GM12878 (cell line): ENCODE measurements at regions not wholly inside any gene's neighbourhood (a gene's known extent, or its start where the extent isn't known, plus 50 kb on each side); places are given as distances from the start of the nearest gene placed in this dataset.

Experiments
- ATAC-seq: fragments of 200-7000 bp; cut with Tn5 transposase; 3 replicates; pipeline ENCODE4 v1.9.1; 2020; ENCODE audit warnings: mild to moderate bottlenecking, moderate library complexity
- BruUV-seq: library from RNA; stranded (reverse); fragments of 400-500 nt; replicated peaks from 2 replicates; lab custom pipeline; 2021; lab: Mats Ljungman, UMichigan
- CTCF ChIA-PET: fragments of 300-600 bp; sonication (Branson Sonifier 250); formaldehyde crosslinking; extraction: SDS; loops from one replicate; lab custom pipeline; 2021; ENCODE audit warnings: inconsistent platforms; lab: Yijun Ruan, JAX
- POLR2A ChIA-PET: fragments of 350-600 bp; formaldehyde crosslinking; extraction: SDS; loops from one replicate; lab custom pipeline; 2021; ENCODE audit warnings: inconsistent platforms; lab: Charles Lee
- RAD21 ChIA-PET: fragments of 300-600 bp; sonication (Branson Sonifier 250); formaldehyde crosslinking; loops from one replicate; lab custom pipeline; 2023; ENCODE audit warnings: antibody characterized with exemption; ENCODE audit not compliant: unreplicated experiment; lab: Charles Lee
- SMC1A ChIA-PET: fragments of 300-600 bp; sonication (Branson Sonifier 250); formaldehyde crosslinking; loops from one replicate; lab custom pipeline; 2023; ENCODE audit not compliant: unreplicated experiment, uncharacterized antibody; lab: Charles Lee
- DNase-seq: peaks from one replicate; pipeline ENCODE4 v3.0.0-alpha.2; 2011; ENCODE audit warnings: low read depth, low spot score
- FAIRE-seq: peaks from 3 replicates; lab custom pipeline; 2011; peaks lifted over from hg19 to GRCh38; lab: Jason Lieb, UNC
- H2AFZ ChIP-seq: 2 replicates; pipeline ENCODE4 v1.6.0; 2011; ENCODE audit warnings: low read depth, low read length, control low read depth; ENCODE audit not compliant: control insufficient read depth
- H3K27ac ChIP-seq: 2 replicates; pipeline ENCODE4 v1.5.1; 2011; ENCODE audit warnings: control low read depth; ENCODE audit not compliant: control insufficient read depth, insufficient read depth
- H3K27me3 ChIP-seq, 2 experiments: replicated peaks in 1 of 2; 2 replicates each; pipeline versions ENCODE4 v1.6.0 to v1.6.1; 2011; ENCODE audit warnings: low read length in 1 of 2; ENCODE audit not compliant: control insufficient read depth in 2 of 2, insufficient read depth in 2 of 2
- H3K36me3 ChIP-seq, 2 experiments: 2 replicates each; pipeline ENCODE4 v1.5.1; 2011; ENCODE audit warnings: low read length in 1 of 2; ENCODE audit not compliant: control insufficient read depth in 2 of 2, insufficient read depth in 2 of 2
- H3K4me1 ChIP-seq: 2 replicates; pipeline ENCODE4 v1.6.1; 2011; ENCODE audit warnings: mild to moderate bottlenecking, low read length, moderate library complexity, mixed read lengths; ENCODE audit not compliant: control insufficient read depth, insufficient read depth
- H3K4me2 ChIP-seq: 2 replicates; pipeline ENCODE4 v1.6.0; 2011; ENCODE audit warnings: control low read depth; ENCODE audit not compliant: control insufficient read depth, insufficient read depth
- H3K4me3 ChIP-seq: fragments of 200-600 bp; sonication (generic); 2 replicates; pipeline ENCODE4 v1.5.1; 2016
- H3K79me2 ChIP-seq: 2 replicates; pipeline ENCODE4 v1.6.0; 2011; ENCODE audit warnings: low read length; ENCODE audit not compliant: control insufficient read depth, insufficient read depth
- H3K9ac ChIP-seq: 2 replicates; pipeline ENCODE4 v1.8.0; 2011; ENCODE audit warnings: low read length, control low read depth, mixed read lengths; ENCODE audit not compliant: control insufficient read depth, insufficient read depth
- H3K9me3 ChIP-seq: replicated peaks from 3 replicates; pipeline ENCODE4 v1.5.1; 2011; ENCODE audit warnings: mild to moderate bottlenecking, low read length; ENCODE audit not compliant: control insufficient read depth, insufficient read depth
- H4K20me1 ChIP-seq: 2 replicates; pipeline ENCODE4 v1.6.0; 2011; ENCODE audit not compliant: control insufficient read depth, insufficient read depth
- BHLHE40 ChIP-seq, 2 experiments: fragments of 450-650 bp in 1 of 2; IDR thresholded peaks; 2 replicates each; pipeline ENCODE4 v1.6.1; 2011 to 2017; ENCODE audit warnings: low read depth in 2 of 2, borderline replicate concordance in 1 of 2, improper control_type of control experiment in 1 of 2, low read length in 1 of 2, mild to moderate bottlenecking in 1 of 2
- CBX3 ChIP-seq: fragments of 200-600 bp; sonication (generic); IDR thresholded peaks from 2 replicates; pipeline ENCODE4 v1.6.1; 2016; ENCODE audit warnings: low read depth, borderline replicate concordance
- CREM ChIP-seq: IDR thresholded peaks from 2 replicates; pipeline ENCODE4 v1.6.1; 2014; ENCODE audit warnings: antibody characterized with exemption, low read depth
- HDAC2 ChIP-seq: fragments of 200-600 bp; sonication (generic); IDR thresholded peaks from 2 replicates; pipeline ENCODE4 v1.6.1; 2017
- HDGF ChIP-seq: fragments of 450-650 bp; IDR thresholded peaks from 2 replicates; pipeline ENCODE4 v1.6.1; 2016; ENCODE audit warnings: antibody characterized with exemption
- IKZF1 ChIP-seq: fragments of 450-650 bp; conservative IDR thresholded peaks from 2 replicates; pipeline ENCODE4 v1.6.1; 2017; ENCODE audit warnings: antibody characterized with exemption, mild to moderate bottlenecking
- MEF2B ChIP-seq: fragments of 450-650 bp; IDR thresholded peaks from 2 replicates; pipeline ENCODE4 v1.6.1; 2018; ENCODE audit warnings: mild to moderate bottlenecking, moderate library complexity; ENCODE audit not compliant: partially characterized antibody, poor library complexity, severe bottlenecking
- NFYA ChIP-seq: IDR thresholded peaks from 2 replicates; pipeline ENCODE4 v1.6.1; 2011; ENCODE audit warnings: low read depth, mild to moderate bottlenecking, low read length, improper control_type of control experiment, borderline replicate concordance
- POLR2AphosphoS5 ChIP-seq: IDR thresholded peaks from 2 replicates; pipeline ENCODE4 v1.6.1; 2011; ENCODE audit warnings: mild to moderate bottlenecking, low read length, inconsistent platforms
- RAD51 ChIP-seq: fragments of 450-650 bp; IDR thresholded peaks from 2 replicates; pipeline ENCODE4 v1.6.1; 2016; ENCODE audit warnings: moderate library complexity, mild to moderate bottlenecking, inconsistent platforms
- RFX5 ChIP-seq: IDR thresholded peaks from 2 replicates; pipeline ENCODE4 v1.6.1; 2011; ENCODE audit warnings: low read depth, low read length, improper control_type of control experiment
- SUZ12 ChIP-seq: fragments of 200-600 bp; sonication (generic); IDR thresholded peaks from one replicate; pipeline ENCODE4 v1.6.1; 2018; ENCODE audit warnings: antibody characterized with exemption, mild to moderate bottlenecking; ENCODE audit not compliant: unreplicated experiment
- TARDBP ChIP-seq: IDR thresholded peaks from 2 replicates; pipeline ENCODE4 v1.6.1; 2016; ENCODE audit warnings: borderline replicate concordance
- WGBS: methylation state at CpG from one replicate; pipeline ENCODE4 v1.1.6; 2016; ENCODE audit warnings: low lambda C conversion rate; ENCODE audit not compliant: insufficient replicate concordance, insufficient coverage; ENCODE audit errors: missing lambda C conversion rate; 5-methylcytosine and 5-hydroxymethylcytosine counted together
- in situ Hi-C: fragments of 300-500 bp; cut with MboI; formaldehyde crosslinking; loops from 9 replicates; pipeline ENCODE4 v1.14.3; 2018; ENCODE audit warnings: mixed read lengths
- intact Hi-C: fragments of 100-400 bp; cut with micrococcal nuclease; formaldehyde crosslinking; loops from one replicate; pipeline ENCODE4 v1.14.2; 2022; ENCODE audit not compliant: unreplicated experiment
- TF ChIP-seq, protein P1 (sequence below): fragments of 450-650 bp; IDR thresholded peaks from 2 replicates; pipeline ENCODE4 v1.6.1; 2017; ENCODE audit warnings: borderline replicate concordance
- TF ChIP-seq, protein P2 (sequence below), 3 experiments: IDR thresholded peaks in 2 of 3; conservative IDR thresholded peaks in 1 of 3; 2 replicates each; pipeline ENCODE4 v1.5.1; 2011; ENCODE audit warnings: low read depth in 3 of 3, low read length in 3 of 3, mild to moderate bottlenecking in 3 of 3, control low read depth in 2 of 3, moderate library complexity in 2 of 3, inconsistent platforms in 1 of 3, mixed read lengths in 1 of 3; ENCODE audit not compliant: control insufficient read depth in 2 of 3, insufficient read depth in 1 of 3; ENCODE audit errors: extremely low read depth in 1 of 3
- TF ChIP-seq, protein P3 (sequence below): IDR thresholded peaks from 2 replicates; pipeline ENCODE4 v1.6.1; 2012; ENCODE audit warnings: mild to moderate bottlenecking, low read depth, low read length

DNA sequence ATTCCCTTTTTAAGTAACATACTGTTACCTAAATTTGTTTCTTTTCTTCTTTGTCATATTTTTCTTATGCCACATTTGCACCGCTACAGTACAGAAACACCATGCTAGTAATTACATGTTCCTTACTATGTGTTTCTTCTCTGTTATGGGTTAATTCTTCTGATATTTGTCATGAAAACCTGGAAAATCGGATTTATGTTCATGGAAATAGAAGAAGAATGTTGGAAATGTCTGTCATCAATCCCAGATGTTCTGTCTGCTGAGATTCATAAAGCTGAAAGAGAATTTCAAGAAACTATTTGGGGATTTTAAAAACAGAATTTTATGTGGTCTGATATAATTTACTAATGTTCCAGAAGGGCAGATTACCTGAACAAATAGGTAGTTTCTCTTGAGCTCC, 305.2 kb upstream of the NREP start:
- BruUV-seq, result no TSS peak
- Histone ChIP-seq H3K4me3 (no peak overlapping the region), H3K4me2 (no peak overlapping the region), H3K4me1 (no peaks in the 10 kb centered on the region; the same call in 1 of the 2 replicates), H3K9me3 (no peaks in the 10 kb centered on the region)
- DNase-seq, result no peak
- 45% methylated on average over 2 of the region's 2 CpGs for WGBS
- POLR2A ChIA-PET, result no interaction called here
- no peak for TF ChIP-seq TARDBP
- TF ChIP-seq CBX3, result no peak
- no peak for TF ChIP-seq MEF2B
- TF ChIP-seq CREM, result no peak
- no peak for TF ChIP-seq RFX5
- TF ChIP-seq HDAC2, result no peak
- TF ChIP-seq NFYA, result no peak
- no peak for TF ChIP-seq BHLHE40 (IDR thresholded peaks at IDR 0.05; ENCODE audit: borderline replicate concordance in 1 of 2, low read depth in 2 of 2, low read length in 1 of 2)
- TF ChIP-seq, protein P1, sequence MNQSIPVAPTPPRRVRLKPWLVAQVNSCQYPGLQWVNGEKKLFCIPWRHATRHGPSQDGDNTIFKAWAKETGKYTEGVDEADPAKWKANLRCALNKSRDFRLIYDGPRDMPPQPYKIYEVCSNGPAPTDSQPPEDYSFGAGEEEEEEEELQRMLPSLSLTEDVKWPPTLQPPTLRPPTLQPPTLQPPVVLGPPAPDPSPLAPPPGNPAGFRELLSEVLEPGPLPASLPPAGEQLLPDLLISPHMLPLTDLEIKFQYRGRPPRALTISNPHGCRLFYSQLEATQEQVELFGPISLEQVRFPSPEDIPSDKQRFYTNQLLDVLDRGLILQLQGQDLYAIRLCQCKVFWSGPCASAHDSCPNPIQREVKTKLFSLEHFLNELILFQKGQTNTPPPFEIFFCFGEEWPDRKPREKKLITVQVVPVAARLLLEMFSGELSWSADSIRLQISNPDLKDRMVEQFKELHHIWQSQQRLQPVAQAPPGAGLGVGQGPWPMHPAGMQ, result no peak
- TF ChIP-seq POLR2AphosphoS5, result no peak
- TF ChIP-seq RAD51, result no peak
- TF ChIP-seq, protein P2, sequence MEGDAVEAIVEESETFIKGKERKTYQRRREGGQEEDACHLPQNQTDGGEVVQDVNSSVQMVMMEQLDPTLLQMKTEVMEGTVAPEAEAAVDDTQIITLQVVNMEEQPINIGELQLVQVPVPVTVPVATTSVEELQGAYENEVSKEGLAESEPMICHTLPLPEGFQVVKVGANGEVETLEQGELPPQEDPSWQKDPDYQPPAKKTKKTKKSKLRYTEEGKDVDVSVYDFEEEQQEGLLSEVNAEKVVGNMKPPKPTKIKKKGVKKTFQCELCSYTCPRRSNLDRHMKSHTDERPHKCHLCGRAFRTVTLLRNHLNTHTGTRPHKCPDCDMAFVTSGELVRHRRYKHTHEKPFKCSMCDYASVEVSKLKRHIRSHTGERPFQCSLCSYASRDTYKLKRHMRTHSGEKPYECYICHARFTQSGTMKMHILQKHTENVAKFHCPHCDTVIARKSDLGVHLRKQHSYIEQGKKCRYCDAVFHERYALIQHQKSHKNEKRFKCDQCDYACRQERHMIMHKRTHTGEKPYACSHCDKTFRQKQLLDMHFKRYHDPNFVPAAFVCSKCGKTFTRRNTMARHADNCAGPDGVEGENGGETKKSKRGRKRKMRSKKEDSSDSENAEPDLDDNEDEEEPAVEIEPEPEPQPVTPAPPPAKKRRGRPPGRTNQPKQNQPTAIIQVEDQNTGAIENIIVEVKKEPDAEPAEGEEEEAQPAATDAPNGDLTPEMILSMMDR (IDR thresholded peaks at IDR 0.05 in 2 of 3, conservative IDR thresholded peaks at IDR 0.05 in 1 of 3; ENCODE audit: control insufficient read depth in 2 of 3, extremely low read depth in 1 of 3, insufficient read depth in 1 of 3, low read depth in 3 of 3, low read length in 3 of 3), result no peak
- no peak for TF ChIP-seq HDGF
- TF ChIP-seq SUZ12, result no peak
- TF ChIP-seq, protein P3, sequence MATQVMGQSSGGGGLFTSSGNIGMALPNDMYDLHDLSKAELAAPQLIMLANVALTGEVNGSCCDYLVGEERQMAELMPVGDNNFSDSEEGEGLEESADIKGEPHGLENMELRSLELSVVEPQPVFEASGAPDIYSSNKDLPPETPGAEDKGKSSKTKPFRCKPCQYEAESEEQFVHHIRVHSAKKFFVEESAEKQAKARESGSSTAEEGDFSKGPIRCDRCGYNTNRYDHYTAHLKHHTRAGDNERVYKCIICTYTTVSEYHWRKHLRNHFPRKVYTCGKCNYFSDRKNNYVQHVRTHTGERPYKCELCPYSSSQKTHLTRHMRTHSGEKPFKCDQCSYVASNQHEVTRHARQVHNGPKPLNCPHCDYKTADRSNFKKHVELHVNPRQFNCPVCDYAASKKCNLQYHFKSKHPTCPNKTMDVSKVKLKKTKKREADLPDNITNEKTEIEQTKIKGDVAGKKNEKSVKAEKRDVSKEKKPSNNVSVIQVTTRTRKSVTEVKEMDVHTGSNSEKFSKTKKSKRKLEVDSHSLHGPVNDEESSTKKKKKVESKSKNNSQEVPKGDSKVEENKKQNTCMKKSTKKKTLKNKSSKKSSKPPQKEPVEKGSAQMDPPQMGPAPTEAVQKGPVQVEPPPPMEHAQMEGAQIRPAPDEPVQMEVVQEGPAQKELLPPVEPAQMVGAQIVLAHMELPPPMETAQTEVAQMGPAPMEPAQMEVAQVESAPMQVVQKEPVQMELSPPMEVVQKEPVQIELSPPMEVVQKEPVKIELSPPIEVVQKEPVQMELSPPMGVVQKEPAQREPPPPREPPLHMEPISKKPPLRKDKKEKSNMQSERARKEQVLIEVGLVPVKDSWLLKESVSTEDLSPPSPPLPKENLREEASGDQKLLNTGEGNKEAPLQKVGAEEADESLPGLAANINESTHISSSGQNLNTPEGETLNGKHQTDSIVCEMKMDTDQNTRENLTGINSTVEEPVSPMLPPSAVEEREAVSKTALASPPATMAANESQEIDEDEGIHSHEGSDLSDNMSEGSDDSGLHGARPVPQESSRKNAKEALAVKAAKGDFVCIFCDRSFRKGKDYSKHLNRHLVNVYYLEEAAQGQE, result no peak
- no peak for TF ChIP-seq IKZF1
- TF ChIP-seq, all 136 proteins: peak for 0
- SMC1A ChIA-PET, result no interaction called here
- no peaks in the 10 kb centered on the region for H3K36me3 ChIP-seq
- RAD21 ChIA-PET, result no interaction called here
- in situ Hi-C loops (no loop called here), intact Hi-C loops (loop anchor here (2.0 kb wide), 1 partner anchor 85 kb away; no protein-coding TSS in a partner anchor)
- FAIRE-seq (no peak), ATAC-seq (no peak)
- H3K27me3 ChIP-seq, result no peaks in the 10 kb centered on the region
- no peaks in the 10 kb centered on the region for H3K79me2 ChIP-seq
- H3K9ac ChIP-seq, result no peak overlapping the region
- H4K20me1 ChIP-seq, result no peaks in the 10 kb centered on the region
- no peak overlapping the region for H3K27ac ChIP-seq
- CTCF ChIA-PET, result no interaction called here
- no peak overlapping the region for H2AFZ ChIP-seq
